IPS-15b (cell line): ENCODE measurements at regions not wholly inside any gene's neighbourhood (a gene's known extent, or its start where the extent isn't known, plus 50 kb on each side); places are given as distances from the start of the nearest gene placed in this dataset.

ENCODE experiments used
- H3K27me3 ChIP-seq: one replicate; pipeline ENCODE4 v1.6.1; 2013; ENCODE audit warnings: low read length; ENCODE audit not compliant: control insufficient read depth, insufficient read depth
- H3K36me3 ChIP-seq: one replicate; pipeline ENCODE4 v1.6.1; 2013; ENCODE audit warnings: low read length; ENCODE audit not compliant: control insufficient read depth, insufficient read depth
- H3K4me1 ChIP-seq: one replicate; pipeline ENCODE4 v1.6.1; 2013; ENCODE audit warnings: mild to moderate bottlenecking, low read length; ENCODE audit not compliant: control insufficient read depth, insufficient read depth
- H3K4me3 ChIP-seq: one replicate; pipeline ENCODE4 v1.5.1; 2013; ENCODE audit warnings: low read depth, low read length
- H3K9ac ChIP-seq: one replicate; pipeline ENCODE4 v1.6.1; 2013; ENCODE audit warnings: low read depth, mild to moderate bottlenecking, low read length
- H3K9me3 ChIP-seq: one replicate; pipeline ENCODE4 v1.6.1; 2013; ENCODE audit warnings: mild to moderate bottlenecking, low read length; ENCODE audit not compliant: control insufficient read depth, insufficient read depth

GRCh38 chr14:85444635-85445034 is 85.3 kb upstream of the FLRT2 start:
- Histone ChIP-seq H3K9me3 (no peaks in the 10 kb centered on the region), H3K27me3 (no peaks in the 10 kb centered on the region), H3K36me3 (no peaks in the 10 kb centered on the region), H3K4me3 (no peak overlapping the region), H3K9ac (no peak overlapping the region), H3K4me1 (no peaks in the 10 kb centered on the region)

GRCh38 chr14:85445151-85445795 is 84.7 kb upstream of the FLRT2 start:
- Histone ChIP-seq H3K9me3 (no peaks in the 10 kb centered on the region), H3K4me3 (no peak overlapping the region), H3K9ac (no peak overlapping the region), H3K4me1 (no peaks in the 10 kb centered on the region), H3K27me3 (no peaks in the 10 kb centered on the region), H3K36me3 (no peaks in the 10 kb centered on the region)

- H3K4me3 ChIP-seq, result no peak overlapping the region
- no peaks in the 10 kb centered on the region for H3K4me1 ChIP-seq
- no peaks in the 10 kb centered on the region for H3K9me3 ChIP-seq
- H3K27me3 ChIP-seq, result no peaks in the 10 kb centered on the region
- no peak overlapping the region for H3K9ac ChIP-seq
- no peaks in the 10 kb centered on the region for H3K36me3 ChIP-seq
Observed at GRCh38 chr14:85447883-85448282, 82.1 kb upstream of the FLRT2 start.

- no peaks in the 10 kb centered on the region for H3K27me3 ChIP-seq
- H3K9me3 ChIP-seq, result no peaks in the 10 kb centered on the region
Observed at GRCh38 chr14:85451421-85451820, 78.5 kb upstream of the FLRT2 start.

GRCh38 chr14:85453401-85454225 is 76.3 kb upstream of the FLRT2 start:
- H3K9me3 ChIP-seq, result no peaks in the 10 kb centered on the region
- no peaks in the 10 kb centered on the region for H3K4me1 ChIP-seq
- H3K27me3 ChIP-seq, result no peaks in the 10 kb centered on the region
- no peak overlapping the region for H3K4me3 ChIP-seq
- H3K36me3 ChIP-seq, result no peaks in the 10 kb centered on the region
- no peak overlapping the region for H3K9ac ChIP-seq

More at GRCh38 chr14:85451421-85451820, 78.5 kb upstream of the FLRT2 start:
- H3K36me3 ChIP-seq, result no peaks in the 10 kb centered on the region
- H3K4me3 ChIP-seq, result no peak overlapping the region
- H3K9ac ChIP-seq, result no peak overlapping the region
- H3K4me1 ChIP-seq, result no peaks in the 10 kb centered on the region

GRCh38 chr14:85454226-85454813 is 75.6 kb upstream of the FLRT2 start:
- Histone ChIP-seq H3K4me1 (no peaks in the 10 kb centered on the region), H3K36me3 (no peaks in the 10 kb centered on the region), H3K27me3 (no peaks in the 10 kb centered on the region), H3K4me3 (no peak overlapping the region), H3K9ac (no peak overlapping the region), H3K9me3 (no peaks in the 10 kb centered on the region)

GRCh38 chr14:85459361-85460000 is 70.5 kb upstream of the FLRT2 start:
- H3K36me3 ChIP-seq, result no peaks in the 10 kb centered on the region
- no peaks in the 10 kb centered on the region for H3K4me1 ChIP-seq
- no peaks in the 10 kb centered on the region for H3K27me3 ChIP-seq
- no peaks in the 10 kb centered on the region for H3K9me3 ChIP-seq
- H3K9ac ChIP-seq, result no peak overlapping the region
- no peak overlapping the region for H3K4me3 ChIP-seq

GRCh38 chr14:85461432-85462133 is 68.4 kb upstream of the FLRT2 start:
- Histone ChIP-seq H3K4me1 (no peaks in the 10 kb centered on the region), H3K9me3 (no peaks in the 10 kb centered on the region), H3K36me3 (no peaks in the 10 kb centered on the region), H3K9ac (no peak overlapping the region), H3K27me3 (no peaks in the 10 kb centered on the region), H3K4me3 (no peak overlapping the region)

GRCh38 chr14:85463512-85463911 is 66.4 kb upstream of the FLRT2 start:
- no peaks in the 10 kb centered on the region for H3K4me1 ChIP-seq
- H3K9ac ChIP-seq, result no peak overlapping the region
- no peak overlapping the region for H3K4me3 ChIP-seq
- H3K36me3 ChIP-seq, result no peaks in the 10 kb centered on the region
- H3K27me3 ChIP-seq, result no peaks in the 10 kb centered on the region
- H3K9me3 ChIP-seq, result no peaks in the 10 kb centered on the region

- H3K9ac ChIP-seq, result no peak overlapping the region
- H3K36me3 ChIP-seq, result no peaks in the 10 kb centered on the region
- H3K27me3 ChIP-seq, result no peaks in the 10 kb centered on the region
- no peaks in the 10 kb centered on the region for H3K4me1 ChIP-seq
- no peak overlapping the region for H3K4me3 ChIP-seq
- H3K9me3 ChIP-seq, result no peaks in the 10 kb centered on the region
Observed at GRCh38 chr14:85464135-85464895, 65.6 kb upstream of the FLRT2 start.

- Histone ChIP-seq H3K4me1 (no peaks in the 10 kb centered on the region), H3K36me3 (no peaks in the 10 kb centered on the region), H3K9me3 (no peaks in the 10 kb centered on the region), H3K4me3 (no peak overlapping the region), H3K27me3 (no peaks in the 10 kb centered on the region), H3K9ac (no peak overlapping the region)
Observed at GRCh38 chr14:85466678-85467077, 63.3 kb upstream of the FLRT2 start.
